HEK293 (cell line): ENCODE measurements at regions not wholly inside any gene's neighbourhood (a gene's known extent, or its start where the extent isn't known, plus 50 kb on each side); places are given as distances from the start of the nearest gene placed in this dataset.

Source experiments
- SALL2 ChIP-seq: fragments of 450-650 bp; formaldehyde crosslinking; IDR thresholded peaks from 2 replicates; pipeline ENCODE4 v1.5.0; 2017; ENCODE audit warnings: missing biosample characterization, mild to moderate bottlenecking, missing genetic modification characterization, borderline replicate concordance
- TRIM28 ChIP-seq: IDR thresholded peaks from 2 replicates; pipeline ENCODE4 v1.6.1; 2011; ENCODE audit warnings: low read length, control low read depth, borderline replicate concordance
- ZBTB20 ChIP-seq: fragments of 450-650 bp; formaldehyde crosslinking; IDR thresholded peaks from 2 replicates; pipeline ENCODE4 v1.5.1; 2016; ENCODE audit warnings: missing biosample characterization, missing genetic modification characterization
- ZNF274 ChIP-seq, 2 experiments: fragments of 200-500 bp in 1 of 2; fragments of 450-650 bp in 1 of 2; sonication (Bioruptor generic) in 1 of 2; formaldehyde crosslinking in 1 of 2; IDR thresholded peaks; 2 replicates each; pipeline versions ENCODE4 v1.5.1 to v1.6.1; 2014 to 2016; ENCODE audit warnings: borderline replicate concordance in 1 of 2, inconsistent platforms in 1 of 2, low read length in 1 of 2, missing biosample characterization in 1 of 2, missing genetic modification characterization in 1 of 2
- ZNF335 ChIP-seq: fragments of 450-650 bp; formaldehyde crosslinking; conservative IDR thresholded peaks from 2 replicates; pipeline ENCODE4 v1.5.1; 2016; ENCODE audit warnings: missing biosample characterization, missing genetic modification characterization
- ZNF473 ChIP-seq: fragments of 450-650 bp; formaldehyde crosslinking; IDR thresholded peaks from 2 replicates; pipeline ENCODE4 v1.5.1; 2017; ENCODE audit warnings: missing biosample characterization, missing genetic modification characterization
- ZNF544 ChIP-seq: fragments of 450-650 bp; formaldehyde crosslinking; IDR thresholded peaks from 2 replicates; pipeline ENCODE4 v1.5.0; 2017; ENCODE audit warnings: missing biosample characterization, missing genetic modification characterization
- ZNF791 ChIP-seq: fragments of 450-650 bp; formaldehyde crosslinking; IDR thresholded peaks from 2 replicates; pipeline ENCODE4 v1.5.1; 2016; ENCODE audit warnings: missing biosample characterization, missing genetic modification characterization
- TF ChIP-seq, protein P1 (sequence below): fragments of 450-650 bp; formaldehyde crosslinking; IDR thresholded peaks from 2 replicates; pipeline ENCODE4 v1.5.1; 2016; ENCODE audit warnings: missing biosample characterization, missing genetic modification characterization
- TF ChIP-seq, protein P2 (sequence below): sonication (generic); formaldehyde crosslinking; IDR thresholded peaks from 2 replicates; pipeline ENCODE4 v1.8.1; 2022; ENCODE audit warnings: mild to moderate bottlenecking, moderate library complexity, missing genetic modification reagents
- TF ChIP-seq, protein P3 (sequence below): fragments of 450-650 bp; formaldehyde crosslinking; IDR thresholded peaks from 2 replicates; pipeline ENCODE4 v1.5.1; 2016; ENCODE audit warnings: missing biosample characterization, missing genetic modification characterization
- TF ChIP-seq, protein P4 (sequence below): fragments of 450-650 bp; formaldehyde crosslinking; IDR thresholded peaks from 2 replicates; pipeline ENCODE4 v1.5.1; 2016; ENCODE audit warnings: missing biosample characterization, missing genetic modification characterization

DNA sequence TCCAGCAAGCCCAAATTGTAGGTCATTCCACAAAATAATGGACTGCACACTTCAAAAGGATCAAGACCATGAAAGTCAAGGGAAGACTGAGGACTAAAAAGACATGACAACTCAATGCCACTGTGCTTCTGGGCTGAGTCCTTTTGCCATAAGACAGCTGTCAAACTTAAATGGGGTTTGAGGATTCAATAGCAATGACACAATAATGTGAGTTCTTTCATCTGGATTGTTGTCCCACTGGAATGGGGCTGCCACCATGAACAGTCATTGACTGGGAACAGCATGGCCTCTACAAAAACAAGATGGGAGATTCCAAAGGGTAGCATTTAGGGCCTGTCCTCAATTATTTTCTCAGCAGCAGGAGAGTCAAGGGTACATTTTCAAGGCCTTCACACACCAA, 118.5 kb downstream of the EN1 start:
- TF ChIP-seq, protein P1, sequence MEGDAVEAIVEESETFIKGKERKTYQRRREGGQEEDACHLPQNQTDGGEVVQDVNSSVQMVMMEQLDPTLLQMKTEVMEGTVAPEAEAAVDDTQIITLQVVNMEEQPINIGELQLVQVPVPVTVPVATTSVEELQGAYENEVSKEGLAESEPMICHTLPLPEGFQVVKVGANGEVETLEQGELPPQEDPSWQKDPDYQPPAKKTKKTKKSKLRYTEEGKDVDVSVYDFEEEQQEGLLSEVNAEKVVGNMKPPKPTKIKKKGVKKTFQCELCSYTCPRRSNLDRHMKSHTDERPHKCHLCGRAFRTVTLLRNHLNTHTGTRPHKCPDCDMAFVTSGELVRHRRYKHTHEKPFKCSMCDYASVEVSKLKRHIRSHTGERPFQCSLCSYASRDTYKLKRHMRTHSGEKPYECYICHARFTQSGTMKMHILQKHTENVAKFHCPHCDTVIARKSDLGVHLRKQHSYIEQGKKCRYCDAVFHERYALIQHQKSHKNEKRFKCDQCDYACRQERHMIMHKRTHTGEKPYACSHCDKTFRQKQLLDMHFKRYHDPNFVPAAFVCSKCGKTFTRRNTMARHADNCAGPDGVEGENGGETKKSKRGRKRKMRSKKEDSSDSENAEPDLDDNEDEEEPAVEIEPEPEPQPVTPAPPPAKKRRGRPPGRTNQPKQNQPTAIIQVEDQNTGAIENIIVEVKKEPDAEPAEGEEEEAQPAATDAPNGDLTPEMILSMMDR (tag by site-specific recombination), result no peak
- TF ChIP-seq SALL2 (tag by site-specific recombination) (no peak), TRIM28 (no peak), ZNF274 (IDR thresholded peaks at IDR 0.05; ENCODE audit: low read length) (no peak), ZNF274 (tag by site-specific recombination; IDR thresholded peaks at IDR 0.05; ENCODE audit: borderline replicate concordance) (no peak), ZNF544 (no peak), ZBTB20 (no peak), ZNF335 (tag by site-specific recombination) (no peak), ZNF791 (tag by site-specific recombination) (no peak), ZNF473 (tag by site-specific recombination) (no peak)
- TF ChIP-seq, protein P2, sequence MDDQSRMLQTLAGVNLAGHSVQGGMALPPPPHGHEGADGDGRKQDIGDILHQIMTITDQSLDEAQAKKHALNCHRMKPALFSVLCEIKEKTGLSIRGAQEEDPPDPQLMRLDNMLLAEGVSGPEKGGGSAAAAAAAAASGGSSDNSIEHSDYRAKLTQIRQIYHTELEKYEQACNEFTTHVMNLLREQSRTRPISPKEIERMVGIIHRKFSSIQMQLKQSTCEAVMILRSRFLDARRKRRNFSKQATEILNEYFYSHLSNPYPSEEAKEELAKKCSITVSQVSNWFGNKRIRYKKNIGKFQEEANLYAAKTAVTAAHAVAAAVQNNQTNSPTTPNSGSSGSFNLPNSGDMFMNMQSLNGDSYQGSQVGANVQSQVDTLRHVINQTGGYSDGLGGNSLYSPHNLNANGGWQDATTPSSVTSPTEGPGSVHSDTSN (CRISPR knock-in tag), result no peak
- TF ChIP-seq, protein P3, sequence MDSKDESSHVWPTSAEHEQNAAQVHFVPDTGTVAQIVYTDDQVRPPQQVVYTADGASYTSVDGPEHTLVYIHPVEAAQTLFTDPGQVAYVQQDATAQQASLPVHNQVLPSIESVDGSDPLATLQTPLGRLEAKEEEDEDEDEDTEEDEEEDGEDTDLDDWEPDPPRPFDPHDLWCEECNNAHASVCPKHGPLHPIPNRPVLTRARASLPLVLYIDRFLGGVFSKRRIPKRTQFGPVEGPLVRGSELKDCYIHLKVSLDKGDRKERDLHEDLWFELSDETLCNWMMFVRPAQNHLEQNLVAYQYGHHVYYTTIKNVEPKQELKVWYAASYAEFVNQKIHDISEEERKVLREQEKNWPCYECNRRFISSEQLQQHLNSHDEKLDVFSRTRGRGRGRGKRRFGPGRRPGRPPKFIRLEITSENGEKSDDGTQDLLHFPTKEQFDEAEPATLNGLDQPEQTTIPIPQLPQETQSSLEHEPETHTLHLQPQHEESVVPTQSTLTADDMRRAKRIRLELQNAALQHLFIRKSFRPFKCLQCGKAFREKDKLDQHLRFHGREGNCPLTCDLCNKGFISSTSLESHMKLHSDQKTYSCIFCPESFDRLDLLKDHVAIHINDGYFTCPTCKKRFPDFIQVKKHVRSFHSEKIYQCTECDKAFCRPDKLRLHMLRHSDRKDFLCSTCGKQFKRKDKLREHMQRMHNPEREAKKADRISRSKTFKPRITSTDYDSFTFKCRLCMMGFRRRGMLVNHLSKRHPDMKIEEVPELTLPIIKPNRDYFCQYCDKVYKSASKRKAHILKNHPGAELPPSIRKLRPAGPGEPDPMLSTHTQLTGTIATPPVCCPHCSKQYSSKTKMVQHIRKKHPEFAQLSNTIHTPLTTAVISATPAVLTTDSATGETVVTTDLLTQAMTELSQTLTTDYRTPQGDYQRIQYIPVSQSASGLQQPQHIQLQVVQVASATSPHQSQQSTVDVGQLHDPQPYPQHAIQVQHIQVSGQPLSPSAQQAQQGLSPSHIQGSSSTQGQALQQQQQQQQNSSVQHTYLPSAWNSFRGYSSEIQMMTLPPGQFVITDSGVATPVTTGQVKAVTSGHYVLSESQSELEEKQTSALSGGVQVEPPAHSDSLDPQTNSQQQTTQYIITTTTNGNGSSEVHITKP (tag by site-specific recombination), result no peak
- TF ChIP-seq, protein P4, sequence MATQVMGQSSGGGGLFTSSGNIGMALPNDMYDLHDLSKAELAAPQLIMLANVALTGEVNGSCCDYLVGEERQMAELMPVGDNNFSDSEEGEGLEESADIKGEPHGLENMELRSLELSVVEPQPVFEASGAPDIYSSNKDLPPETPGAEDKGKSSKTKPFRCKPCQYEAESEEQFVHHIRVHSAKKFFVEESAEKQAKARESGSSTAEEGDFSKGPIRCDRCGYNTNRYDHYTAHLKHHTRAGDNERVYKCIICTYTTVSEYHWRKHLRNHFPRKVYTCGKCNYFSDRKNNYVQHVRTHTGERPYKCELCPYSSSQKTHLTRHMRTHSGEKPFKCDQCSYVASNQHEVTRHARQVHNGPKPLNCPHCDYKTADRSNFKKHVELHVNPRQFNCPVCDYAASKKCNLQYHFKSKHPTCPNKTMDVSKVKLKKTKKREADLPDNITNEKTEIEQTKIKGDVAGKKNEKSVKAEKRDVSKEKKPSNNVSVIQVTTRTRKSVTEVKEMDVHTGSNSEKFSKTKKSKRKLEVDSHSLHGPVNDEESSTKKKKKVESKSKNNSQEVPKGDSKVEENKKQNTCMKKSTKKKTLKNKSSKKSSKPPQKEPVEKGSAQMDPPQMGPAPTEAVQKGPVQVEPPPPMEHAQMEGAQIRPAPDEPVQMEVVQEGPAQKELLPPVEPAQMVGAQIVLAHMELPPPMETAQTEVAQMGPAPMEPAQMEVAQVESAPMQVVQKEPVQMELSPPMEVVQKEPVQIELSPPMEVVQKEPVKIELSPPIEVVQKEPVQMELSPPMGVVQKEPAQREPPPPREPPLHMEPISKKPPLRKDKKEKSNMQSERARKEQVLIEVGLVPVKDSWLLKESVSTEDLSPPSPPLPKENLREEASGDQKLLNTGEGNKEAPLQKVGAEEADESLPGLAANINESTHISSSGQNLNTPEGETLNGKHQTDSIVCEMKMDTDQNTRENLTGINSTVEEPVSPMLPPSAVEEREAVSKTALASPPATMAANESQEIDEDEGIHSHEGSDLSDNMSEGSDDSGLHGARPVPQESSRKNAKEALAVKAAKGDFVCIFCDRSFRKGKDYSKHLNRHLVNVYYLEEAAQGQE (tag by site-specific recombination), result no peak
